Natural killer cell treated with Interleukin-12 subunit alpha and Interleukin-12 subunit beta and Interleukin-15 and Interleukin-18, amount 100 ng/mL, for 72 hours (primary cell): ENCODE measurements at regions not wholly inside any gene's neighbourhood (a gene's known extent, or its start where the extent isn't known, plus 50 kb on each side); places are given as distances from the start of the nearest gene placed in this dataset.
A peak's percentile ranks its signal among the peaks of the same experiment; 100 is the strongest.

Source experiments
- ATAC-seq, 2 donors: fragments of 150-1000 bp; cut with Tn5 transposase in 1 of 2; sonication (Bioruptor Pico), chemical (Tn5 transposase) in 1 of 2; 2 replicates each; pipeline ENCODE4 v1.10.0; 2021
- DNase-seq: peaks from one replicate; pipeline ENCODE4 v3.0.0; 2022; ENCODE audit warnings: low spot score
- H3K27ac Mint-ChIP-seq, 2 donors: 1 replicate in 1 of 2; 2 replicates in 1 of 2; pipeline ENCODE4 v1.8.0; 2022; ENCODE audit warnings: mixed read lengths in 2 of 2, mild to moderate bottlenecking in 1 of 2, moderate library complexity in 1 of 2
- H3K27me3 Mint-ChIP-seq, 2 donors: 1 replicate in 1 of 2; 2 replicates in 1 of 2; pipeline ENCODE4 v1.8.0; 2022; ENCODE audit warnings: mixed read lengths in 2 of 2
- H3K36me3 Mint-ChIP-seq: one replicate; pipeline ENCODE4 v1.8.0; 2022; ENCODE audit warnings: mixed read lengths
- H3K4me1 Mint-ChIP-seq, 2 donors: 1 replicate in 1 of 2; 2 replicates in 1 of 2; pipeline ENCODE4 v1.8.0; 2022; ENCODE audit warnings: low read depth in 2 of 2, mixed read lengths in 2 of 2, mild to moderate bottlenecking in 1 of 2
- H3K4me3 Mint-ChIP-seq: one replicate; pipeline ENCODE4 v1.8.0; 2022; ENCODE audit warnings: mixed read lengths
- H3K9me3 Mint-ChIP-seq: 2 replicates; pipeline ENCODE4 v1.8.0; 2022; ENCODE audit warnings: mixed read lengths

DNA sequence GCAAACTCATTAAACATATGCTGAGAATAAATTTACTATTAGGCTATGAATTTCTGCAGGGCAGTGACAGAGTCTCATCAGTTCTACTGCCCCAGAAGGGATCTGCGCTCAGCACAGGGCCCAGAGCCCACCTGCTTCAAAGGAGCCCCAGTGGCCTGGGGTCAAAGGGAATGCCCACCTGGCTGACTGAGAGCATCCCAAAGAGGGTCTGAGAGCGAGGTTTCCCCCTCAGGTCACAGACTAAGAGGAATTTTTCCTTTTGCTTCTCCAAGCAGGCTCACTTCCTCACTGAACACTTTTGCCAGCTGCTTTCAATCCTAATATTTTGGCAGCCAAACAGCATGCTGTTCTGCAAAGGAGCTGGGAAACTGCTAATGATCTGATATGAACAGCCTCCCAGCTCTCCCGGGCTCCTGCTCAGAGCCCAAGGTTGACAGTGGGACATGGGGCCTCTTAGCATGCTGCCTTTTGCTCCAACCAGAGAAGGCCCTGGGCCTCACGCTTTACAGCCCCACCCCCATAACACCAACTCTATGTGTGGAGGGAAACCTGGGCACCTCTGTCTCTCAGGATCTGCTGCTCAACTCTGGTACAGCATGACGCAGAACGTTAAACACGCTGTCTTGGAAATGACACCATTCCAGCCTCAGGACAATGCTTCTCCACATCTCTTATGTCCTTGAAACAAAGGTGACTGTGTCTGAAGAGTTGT, 70.7 kb upstream of the SYT6 start:
- peaks cover 0 to 2% of the 10 kb centered on the region in 2 donors for H3K27me3 Mint-ChIP-seq
- DNase-seq (no peak), ATAC-seq (no peak)
- no peaks in the 10 kb centered on the region for H3K9me3 Mint-ChIP-seq
- H3K4me3 Mint-ChIP-seq, result no peak overlapping the region
- no peaks in the 10 kb centered on the region for H3K36me3 Mint-ChIP-seq
- peaks cover 0 to 3% of the 10 kb centered on the region in 2 donors for H3K4me1 Mint-ChIP-seq
- H3K27ac Mint-ChIP-seq, result no peak overlapping the region

GRCh38 chr1:114222920-114223319, 69.3 kb upstream of the SYT6 start:
- H3K27me3 Mint-ChIP-seq, result peaks cover 0 to 2% of the 10 kb centered on the region in 2 donors
- no peak for DNase-seq
- H3K4me1 Mint-ChIP-seq, result peaks cover 9 to 10% of the 10 kb centered on the region in 2 donors
- H3K4me3 Mint-ChIP-seq, result no peak overlapping the region
- H3K9me3 Mint-ChIP-seq, result no peaks in the 10 kb centered on the region
- ATAC-seq, result no peak
- no peak overlapping the region for H3K27ac Mint-ChIP-seq
- no peaks in the 10 kb centered on the region for H3K36me3 Mint-ChIP-seq

GRCh38 chr1:114219172-114219868, 65.7 kb upstream of the SYT6 start:
- Mint-ChIP-seq H3K4me1 (peaks cover 7 to 9% of the 10 kb centered on the region in 2 donors), H3K27me3 (no peaks in the 10 kb centered on the region), H3K4me3 (peak overlapping the region; percentile 55), H3K9me3 (no peaks in the 10 kb centered on the region), H3K27ac (peak overlapping the region in 1 of 2 donors; percentile 1), H3K36me3 (no peaks in the 10 kb centered on the region)
- peak in 1 of 2 donors; percentile 50 for ATAC-seq
- no peak for DNase-seq

- peak overlapping the region in 1 of 2 donors; percentile 1 for H3K27ac Mint-ChIP-seq
- DNase-seq (no peak), ATAC-seq (peak; percentile 43 to 61)
- H3K36me3 Mint-ChIP-seq, result no peaks in the 10 kb centered on the region
- peak overlapping the region; percentile 55 for H3K4me3 Mint-ChIP-seq
- H3K4me1 Mint-ChIP-seq, result peaks cover 7 to 9% of the 10 kb centered on the region in 2 donors
- H3K9me3 Mint-ChIP-seq, result no peaks in the 10 kb centered on the region
- no peaks in the 10 kb centered on the region for H3K27me3 Mint-ChIP-seq
These were observed 64.9 kb upstream of the SYT6 start for GRCh38 chr1:114218361-114219171.

DNA sequence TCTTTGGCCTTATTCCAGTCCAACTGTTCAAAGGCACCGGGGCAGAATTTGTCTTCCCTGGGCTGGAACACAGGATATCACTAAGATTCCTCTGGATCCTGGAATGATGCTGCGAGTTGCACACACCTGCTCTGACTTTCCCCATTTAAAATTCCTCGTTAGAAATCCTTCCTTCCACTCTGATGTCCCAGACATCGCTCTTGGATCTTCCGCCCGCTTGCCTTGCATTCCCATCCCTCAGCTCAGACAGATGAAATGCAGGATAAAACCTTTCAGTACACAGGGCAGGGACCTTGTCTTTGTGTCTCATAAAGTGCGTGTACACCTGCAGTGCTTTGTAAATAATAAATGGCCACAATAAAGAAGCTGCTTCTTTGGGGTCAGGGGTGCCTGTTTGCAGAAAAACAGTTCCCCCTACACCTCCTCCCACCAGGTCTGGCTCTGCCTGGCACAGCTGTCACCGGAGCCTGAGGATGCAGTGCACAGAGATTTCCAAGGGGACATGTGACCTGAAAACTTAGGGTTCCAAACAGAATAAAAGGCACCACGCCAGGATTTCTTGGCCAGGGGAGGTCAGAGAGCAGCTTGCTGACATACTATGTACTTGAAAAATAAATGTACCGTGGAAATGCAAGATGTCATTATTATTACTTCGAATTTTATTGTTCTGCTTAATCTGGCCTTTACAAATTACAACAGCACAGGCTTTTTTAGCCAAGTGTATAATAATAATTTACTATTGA, 62.9 kb upstream of the SYT6 start:
- Mint-ChIP-seq H3K27ac (no peak overlapping the region), H3K9me3 (no peaks in the 10 kb centered on the region), H3K4me3 (no peak overlapping the region), H3K36me3 (no peaks in the 10 kb centered on the region), H3K4me1 (peaks cover 7 to 9% of the 10 kb centered on the region in 2 donors), H3K27me3 (peaks cover 10 to 12% of the 10 kb centered on the region in 2 donors)
- DNase-seq (no peak), ATAC-seq (no peak)

- DNase-seq, result no peak
- H3K4me1 Mint-ChIP-seq, result peaks cover 7 to 9% of the 10 kb centered on the region in 2 donors
- no peaks in the 10 kb centered on the region for H3K9me3 Mint-ChIP-seq
- H3K4me3 Mint-ChIP-seq, result no peak overlapping the region
- no peak for ATAC-seq
- H3K36me3 Mint-ChIP-seq, result no peaks in the 10 kb centered on the region
- peaks cover 12 to 16% of the 10 kb centered on the region in 2 donors for H3K27me3 Mint-ChIP-seq
- H3K27ac Mint-ChIP-seq, result no peak overlapping the region
These were observed 61.8 kb upstream of the SYT6 start for GRCh38 chr1:114215436-114215835.

GRCh38 chr1:114214016-114214415, 60.3 kb upstream of the SYT6 start:
- Mint-ChIP-seq H3K27ac (no peak overlapping the region), H3K4me3 (no peak overlapping the region), H3K27me3 (peaks cover 21 to 25% of the 10 kb centered on the region in 2 donors), H3K4me1 (peaks cover 6 to 7% of the 10 kb centered on the region in 2 donors), H3K9me3 (no peaks in the 10 kb centered on the region), H3K36me3 (no peaks in the 10 kb centered on the region)
- no peak for DNase-seq
- ATAC-seq, result no peak

GRCh38 chr1:114209971-114210370, 56.3 kb upstream of the SYT6 start:
- ATAC-seq, result no peak
- Mint-ChIP-seq H3K27me3 (peaks cover 54 to 56% of the 10 kb centered on the region in 2 donors), H3K4me3 (no peak overlapping the region), H3K9me3 (no peaks in the 10 kb centered on the region), H3K36me3 (no peaks in the 10 kb centered on the region), H3K27ac (no peak overlapping the region), H3K4me1 (peaks cover 23 to 24% of the 10 kb centered on the region in 2 donors)
- no peak for DNase-seq

GRCh38 chr1:114208714-114209113, 55.0 kb upstream of the SYT6 start:
- Mint-ChIP-seq H3K27me3 (peaks cover 61 to 62% of the 10 kb centered on the region in 2 donors), H3K9me3 (no peaks in the 10 kb centered on the region), H3K36me3 (no peaks in the 10 kb centered on the region), H3K4me3 (no peak overlapping the region), H3K4me1 (peaks cover 23 to 24% of the 10 kb centered on the region in 2 donors), H3K27ac (peak overlapping the region in 1 of 2 donors; percentile 12)
- ATAC-seq, result no peak
- no peak for DNase-seq

GRCh38 chr1:114208106-114208505, 54.4 kb upstream of the SYT6 start:
- Mint-ChIP-seq H3K27ac (peak overlapping the region in 1 of 2 donors; percentile 12), H3K9me3 (no peaks in the 10 kb centered on the region), H3K4me1 (peaks cover 23 to 24% of the 10 kb centered on the region in 2 donors), H3K27me3 (peaks cover 62% of the 10 kb centered on the region in 2 donors), H3K4me3 (no peak overlapping the region), H3K36me3 (no peaks in the 10 kb centered on the region)
- no peak for ATAC-seq
- no peak for DNase-seq

DNA sequence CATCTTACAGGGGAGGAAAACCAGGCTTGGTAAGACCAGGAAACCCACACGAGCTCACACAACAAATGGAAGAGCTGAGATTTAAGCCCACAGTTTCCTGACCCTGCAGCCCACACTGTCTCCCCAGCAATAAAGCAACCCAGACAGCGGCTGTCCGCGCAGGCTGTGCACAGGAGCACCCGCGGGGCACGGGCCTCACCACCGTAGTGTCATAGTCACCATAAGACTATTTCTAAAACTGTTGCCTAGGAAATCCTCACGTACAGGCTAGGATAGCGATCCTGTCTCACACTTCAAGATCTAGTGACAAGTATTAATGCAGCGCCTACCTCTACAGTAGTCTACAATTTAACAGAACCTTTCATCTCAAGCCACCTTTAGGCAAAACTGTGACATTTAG, 54.0 kb upstream of the SYT6 start:
- H3K4me3 Mint-ChIP-seq, result no peak overlapping the region
- no peak for DNase-seq
- H3K9me3 Mint-ChIP-seq, result no peaks in the 10 kb centered on the region
- H3K27ac Mint-ChIP-seq, result peak overlapping the region in 1 of 2 donors; percentile 12
- no peaks in the 10 kb centered on the region for H3K36me3 Mint-ChIP-seq
- H3K4me1 Mint-ChIP-seq, result peaks cover 23 to 24% of the 10 kb centered on the region in 2 donors
- H3K27me3 Mint-ChIP-seq, result peaks cover 58 to 60% of the 10 kb centered on the region in 2 donors
- ATAC-seq, result peak in 1 of 2 donors; percentile 50

DNA sequence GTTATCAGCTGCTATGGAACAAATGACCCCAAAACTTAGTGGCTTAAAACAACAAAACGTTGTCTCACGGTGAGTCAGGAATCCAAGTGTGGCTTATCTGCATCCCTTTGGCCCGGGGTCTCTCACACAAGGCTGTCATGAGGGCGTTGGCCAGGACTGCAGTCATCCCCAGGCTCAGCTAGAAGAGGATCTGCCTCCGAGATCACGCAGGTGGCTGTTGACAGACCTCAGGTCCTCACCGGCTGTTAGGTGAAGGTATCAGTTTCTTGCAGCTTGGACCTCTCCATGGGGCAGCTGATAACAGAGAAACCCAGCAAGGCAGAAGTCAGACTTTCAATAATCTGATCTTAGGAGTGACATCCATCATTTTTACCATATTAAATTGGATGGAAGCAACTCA, 52.7 kb upstream of the SYT6 start:
- no peak for ATAC-seq
- Mint-ChIP-seq H3K9me3 (no peaks in the 10 kb centered on the region), H3K27me3 (peaks cover 65% of the 10 kb centered on the region in 2 donors), H3K27ac (no peak overlapping the region), H3K4me1 (peaks cover 23 to 24% of the 10 kb centered on the region in 2 donors), H3K36me3 (no peaks in the 10 kb centered on the region), H3K4me3 (no peak overlapping the region)
- no peak for DNase-seq

DNA sequence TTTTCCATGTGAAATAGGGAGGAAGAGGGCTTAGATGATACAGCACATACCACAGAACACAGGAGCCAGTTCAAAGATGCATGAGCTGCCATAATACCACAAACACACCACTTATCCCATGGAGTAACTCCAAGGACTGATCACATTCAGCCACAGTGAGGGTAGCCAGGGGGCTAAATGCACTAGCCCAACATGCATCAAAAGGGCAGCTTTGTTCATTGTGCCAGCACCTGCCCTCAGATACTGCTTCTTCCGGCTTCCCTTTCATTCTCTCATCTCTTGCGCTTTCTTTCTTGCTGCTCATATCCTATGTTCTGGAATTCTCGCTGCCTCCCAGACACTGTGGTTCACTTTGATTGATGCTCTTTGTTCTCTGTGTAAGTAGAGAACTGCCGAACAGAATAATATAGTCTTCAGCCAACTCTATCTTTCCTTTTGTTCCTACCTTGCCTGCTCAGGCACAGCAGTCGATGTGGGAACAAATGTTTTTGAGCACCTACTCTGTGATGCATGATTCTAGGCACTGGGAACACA, 50.0 kb upstream of the SYT6 start:
- ATAC-seq, result no peak
- no peak for DNase-seq
- H3K4me1 Mint-ChIP-seq, result peaks cover 28 to 36% of the 10 kb centered on the region in 2 donors
- H3K4me3 Mint-ChIP-seq, result no peak overlapping the region
- H3K36me3 Mint-ChIP-seq, result no peaks in the 10 kb centered on the region
- H3K27me3 Mint-ChIP-seq, result peaks cover 57 to 76% of the 10 kb centered on the region in 2 donors
- H3K9me3 Mint-ChIP-seq, result no peaks in the 10 kb centered on the region
- H3K27ac Mint-ChIP-seq, result no peak overlapping the region
